ENCODE measurements at regions not wholly inside any gene's neighbourhood (a gene's known extent, or its start where the extent isn't known, plus 50 kb on each side); places are given as distances from the start of the nearest gene placed in this dataset.

- no peak overlapping the region for H3K4me2 ChIP-seq
- TF ChIP-seq EZH2 (IDR thresholded peaks at IDR 0.05; ENCODE audit: borderline replicate concordance), result no peak
- no peak for TF ChIP-seq EZH2phosphoT487 (IDR thresholded peaks at IDR 0.05; ENCODE audit: low read depth, severe bottlenecking, unreplicated experiment)
- no peak for TF ChIP-seq CTCF (IDR thresholded peaks at IDR 0.05; ENCODE audit: poor library complexity)
- no peaks in the 10 kb centered on the region for H3K27me3 ChIP-seq
- 91% methylated on average over 3 of the region's 3 CpGs for WGBS (ENCODE audit: low lambda C conversion rate, missing lambda C conversion rate)
- H3K9me2 ChIP-seq (replicated peaks; ENCODE audit: insufficient read depth), result no peaks in the 10 kb centered on the region
- no peaks in the 10 kb centered on the region for H3K36me3 ChIP-seq (replicated peaks; ENCODE audit: insufficient read depth, low read depth)
- H3K4me3 ChIP-seq, result no peak overlapping the region
- H3K79me2 ChIP-seq, result no peaks in the 10 kb centered on the region
- H4K20me1 ChIP-seq (ENCODE audit: insufficient read depth, poor library complexity, severe bottlenecking), result no peaks in the 10 kb centered on the region
- H3K4me1 ChIP-seq (ENCODE audit: insufficient read depth), result no peaks in the 10 kb centered on the region
- H3K27ac ChIP-seq, result no peak overlapping the region
- no peak for DNase-seq (ENCODE audit: low spot score)
- no peak overlapping the region for H2AFZ ChIP-seq
- no peaks in the 10 kb centered on the region for H3K9me3 ChIP-seq (ENCODE audit: low read depth)
Observed at GRCh38 chr2:199128476-199129229, 329.1 kb downstream of the SATB2 start.

GRCh38 chr2:199119796-199120195 lies 337.9 kb downstream of the SATB2 start:
- Histone ChIP-seq H4K20me1 (ENCODE audit: insufficient read depth, poor library complexity, severe bottlenecking) (no peaks in the 10 kb centered on the region), H3K4me3 (no peak overlapping the region), H3K9me2 (replicated peaks; ENCODE audit: insufficient read depth) (no peaks in the 10 kb centered on the region), H3K9me3 (ENCODE audit: low read depth) (no peaks in the 10 kb centered on the region), H3K79me2 (no peaks in the 10 kb centered on the region), H3K4me1 (ENCODE audit: insufficient read depth) (no peaks in the 10 kb centered on the region), H3K27ac (no peak overlapping the region), H2AFZ (no peak overlapping the region), H3K36me3 (replicated peaks; ENCODE audit: insufficient read depth, low read depth) (no peaks in the 10 kb centered on the region), H3K27me3 (no peaks in the 10 kb centered on the region), H3K4me2 (no peak overlapping the region)
- no peak for DNase-seq (ENCODE audit: low spot score)
- no peak for TF ChIP-seq EZH2 (IDR thresholded peaks at IDR 0.05; ENCODE audit: borderline replicate concordance)
- TF ChIP-seq CTCF (IDR thresholded peaks at IDR 0.05; ENCODE audit: poor library complexity), result no peak
- TF ChIP-seq EZH2phosphoT487 (IDR thresholded peaks at IDR 0.05; ENCODE audit: low read depth, severe bottlenecking, unreplicated experiment), result no peak
- 95% methylated on average over 5 of the region's 5 CpGs for WGBS (ENCODE audit: low lambda C conversion rate, missing lambda C conversion rate)

GRCh38 chr2:199118673-199119112 lies 339.0 kb downstream of the SATB2 start:
- Histone ChIP-seq H3K4me2 (no peak overlapping the region), H3K79me2 (no peaks in the 10 kb centered on the region), H3K4me3 (no peak overlapping the region), H3K27ac (no peak overlapping the region), H3K9me3 (ENCODE audit: low read depth) (no peaks in the 10 kb centered on the region), H3K27me3 (no peaks in the 10 kb centered on the region), H3K36me3 (replicated peaks; ENCODE audit: insufficient read depth, low read depth) (no peaks in the 10 kb centered on the region), H4K20me1 (ENCODE audit: insufficient read depth, poor library complexity, severe bottlenecking) (no peaks in the 10 kb centered on the region), H2AFZ (no peak overlapping the region), H3K9me2 (replicated peaks; ENCODE audit: insufficient read depth) (no peaks in the 10 kb centered on the region), H3K4me1 (ENCODE audit: insufficient read depth) (no peaks in the 10 kb centered on the region)
- no peak for DNase-seq (ENCODE audit: low spot score)
- WGBS (ENCODE audit: low lambda C conversion rate, missing lambda C conversion rate), result 70% methylated on average over 3 of the region's 3 CpGs
- TF ChIP-seq EZH2phosphoT487 (IDR thresholded peaks at IDR 0.05; ENCODE audit: low read depth, severe bottlenecking, unreplicated experiment) (no peak), EZH2 (IDR thresholded peaks at IDR 0.05; ENCODE audit: borderline replicate concordance) (no peak), CTCF (IDR thresholded peaks at IDR 0.05; ENCODE audit: poor library complexity) (no peak)

All from hepatocyte (in vitro differentiated cells).